ENCODE measurements at regions not wholly inside any gene's neighbourhood (a gene's known extent, or its start where the extent isn't known, plus 50 kb on each side); places are given as distances from the start of the nearest gene placed in this dataset.

- no peaks in the 10 kb centered on the region for H3K36me3 ChIP-seq
Observed at GRCh38 chr11:119779195-119780071, 50.4 kb upstream of the NECTIN1 start.

More at GRCh38 chr11:119779195-119780071, 50.4 kb upstream of the NECTIN1 start:
- no peaks in the 10 kb centered on the region for H3K4me1 ChIP-seq
- H3K4me3 ChIP-seq, result no peak overlapping the region
- no peak for TF ChIP-seq CTCF (IDR thresholded peaks at IDR 0.05)
- intact Hi-C loops (cut with DNase I), result no loop called here
- H3K27me3 ChIP-seq, result no peaks in the 10 kb centered on the region
- no peaks in the 10 kb centered on the region for H3K9me3 ChIP-seq
- no peak overlapping the region for H3K9ac ChIP-seq (ENCODE audit: low read depth in 2 of 2, low read length in 2 of 2)
- DNase-seq, result no peak
- no peak overlapping the region for H3K27ac ChIP-seq
